ENCODE measurements at regions not wholly inside any gene's neighbourhood (a gene's known extent, or its start where the extent isn't known, plus 50 kb on each side); places are given as distances from the start of the nearest gene placed in this dataset.

GRCh38 chr12:46456356-46457334 lies 84.1 kb upstream of the SLC38A2 start:
- H3K27ac ChIP-seq (ENCODE audit: low read depth, low read length): peak overlapping the region; percentile 80
- TF ChIP-seq SIN3A (IDR thresholded peaks at IDR 0.05; ENCODE audit: low read depth): no peak
- TF ChIP-seq JUND (IDR thresholded peaks at IDR 0.05): 0 out of 2 replicates have a peak, but pooled peaks have one; percentile 6
- TF ChIP-seq YY1 (IDR thresholded peaks at IDR 0.05; ENCODE audit: extremely low read depth, insufficient replicate concordance, low read depth, low read length): no peak
- TF ChIP-seq ZFX (IDR thresholded peaks at IDR 0.05): no peak
- TF ChIP-seq CBX3 (IDR thresholded peaks at IDR 0.05; ENCODE audit: low read depth): no peak
- TF ChIP-seq CEBPB (IDR thresholded peaks at IDR 0.05; ENCODE audit: low read depth): peak; percentile 4; the same call in 1 of the 2 replicates
- intact Hi-C loops (cut with micrococcal nuclease): no loop called here
- H3K9me2 ChIP-seq (ENCODE audit: insufficient read depth): no peaks in the 10 kb centered on the region
- DNase-seq (ENCODE audit: low read depth, low spot score): no peak
- peak overlapping the region; percentile 71 for H3K4me2 ChIP-seq (ENCODE audit: low read length)
- H3K4me1 ChIP-seq (ENCODE audit: control insufficient read depth in 1 of 2, insufficient read depth in 2 of 2, low read length in 2 of 2): peaks cover 77 to 91% of the 10 kb centered on the region in 2 experiments
- H3K4me3 ChIP-seq (replicated peaks in 1 of 2; ENCODE audit: low read depth in 1 of 2, low read length in 2 of 2): peak overlapping the region in 1 of 2 experiments; percentile 44; a peak in 2 of 4 replicates
- peak overlapping the region; percentile 51 for H3K9ac ChIP-seq (ENCODE audit: low read length)
- H3K9me3 ChIP-seq (ENCODE audit: control insufficient read depth in 1 of 2, insufficient read depth in 1 of 2, low read depth in 1 of 2, low read length in 2 of 2): no peaks in the 10 kb centered on the region
- ChIA-PET RAD21 (ENCODE audit: low non-redundant PET in 1 of 2, low total read pairs in 2 of 2, uncharacterized antibody in 2 of 2, unreplicated experiment in 2 of 2) (no interaction called here), CTCF (interaction anchor here (0.9 kb wide), 1 partner anchor 205 kb away, joined by 3 read pairs; no protein-coding TSS in a partner anchor), POLR2A (interaction anchor here (1.4 to 1.9 kb wide), 4 partner anchors 12 to 85 kb away, joined by 3 to 9 read pairs (median 6); no protein-coding TSS in a partner anchor)
- BruUV-seq (replicated peaks): no TSS peak
- H4K20me1 ChIP-seq (ENCODE audit: insufficient read depth): no peaks in the 10 kb centered on the region
- H3K27me3 ChIP-seq (ENCODE audit: insufficient read depth, low read length): no peaks in the 10 kb centered on the region
- H3K36me3 ChIP-seq (ENCODE audit: control insufficient read depth in 1 of 2, insufficient read depth in 2 of 2, low read length in 2 of 2): no peaks in the 10 kb centered on the region
- no peak for ATAC-seq
- H3K79me2 ChIP-seq (ENCODE audit: insufficient read depth, low read length): peaks cover 7% of the 10 kb centered on the region; the same call in 1 of the 2 replicates
- H2AFZ ChIP-seq (ENCODE audit: low read depth, low read length, poor library complexity, severe bottlenecking): no peak overlapping the region

GRCh38 chr12:46455648-46456352 lies 83.2 kb upstream of the SLC38A2 start:
- Histone ChIP-seq H3K4me2 (ENCODE audit: low read length) (peak overlapping the region; percentile 71), H3K27ac (ENCODE audit: low read depth, low read length) (peak overlapping the region; percentile 80), H3K4me3 (replicated peaks in 1 of 2; ENCODE audit: low read depth in 1 of 2, low read length in 2 of 2) (peak overlapping the region in 1 of 2 experiments; percentile 44; a peak in 2 of 4 replicates), H3K36me3 (ENCODE audit: control insufficient read depth in 1 of 2, insufficient read depth in 2 of 2, low read length in 2 of 2) (no peaks in the 10 kb centered on the region), H3K79me2 (ENCODE audit: insufficient read depth, low read length) (peaks cover 7% of the 10 kb centered on the region; the same call in 1 of the 2 replicates), H3K27me3 (ENCODE audit: insufficient read depth, low read length) (no peaks in the 10 kb centered on the region), H3K9me3 (ENCODE audit: control insufficient read depth in 1 of 2, insufficient read depth in 1 of 2, low read depth in 1 of 2, low read length in 2 of 2) (no peaks in the 10 kb centered on the region), H3K4me1 (ENCODE audit: control insufficient read depth in 1 of 2, insufficient read depth in 2 of 2, low read length in 2 of 2) (peaks cover 77 to 93% of the 10 kb centered on the region in 2 experiments), H2AFZ (ENCODE audit: low read depth, low read length, poor library complexity, severe bottlenecking) (no peak overlapping the region), H4K20me1 (ENCODE audit: insufficient read depth) (no peaks in the 10 kb centered on the region), H3K9ac (ENCODE audit: low read length) (peak overlapping the region; percentile 51), H3K9me2 (ENCODE audit: insufficient read depth) (no peaks in the 10 kb centered on the region)
- ChIA-PET CTCF (interaction anchor here (0.9 kb wide), 1 partner anchor 206 kb away, joined by 3 read pairs; no protein-coding TSS in a partner anchor), RAD21 (ENCODE audit: low non-redundant PET in 1 of 2, low total read pairs in 2 of 2, uncharacterized antibody in 2 of 2, unreplicated experiment in 2 of 2) (no interaction called here), POLR2A (interaction anchor here (0.6 to 1.9 kb wide), 6 partner anchors 11 to 84 kb away, joined by 3 to 9 read pairs (median 6); no protein-coding TSS in a partner anchor)
- no TSS peak for BruUV-seq (replicated peaks)
- peak; percentile 87 for DNase-seq (ENCODE audit: low read depth, low spot score)
- intact Hi-C loops (cut with micrococcal nuclease): no loop called here
- peak; percentile 76 for ATAC-seq
- TF ChIP-seq ELF1 (IDR thresholded peaks at IDR 0.05; ENCODE audit: borderline replicate concordance, low read depth) (no peak), CBX3 (IDR thresholded peaks at IDR 0.05; ENCODE audit: low read depth) (peak; percentile 86), REST (IDR thresholded peaks at IDR 0.05; ENCODE audit: low read depth) (no peak), SP1 (IDR thresholded peaks at IDR 0.05; ENCODE audit: low read depth) (peak; percentile 95), EZH2phosphoT487 (IDR thresholded peaks at IDR 0.05; ENCODE audit: borderline replicate concordance) (no peak), POLR2AphosphoS5 (IDR thresholded peaks at IDR 0.05; ENCODE audit: low read depth, low read length) (peak; percentile 67), SRF (IDR thresholded peaks at IDR 0.05; ENCODE audit: low read depth) (no peak), RAD21 (IDR thresholded peaks at IDR 0.05; ENCODE audit: low read depth) (peak; percentile 35), CEBPB (IDR thresholded peaks at IDR 0.05; ENCODE audit: low read depth) (peak; percentile 58; the same call in 1 of the 2 replicates), MAX (IDR thresholded peaks at IDR 0.05) (peak; percentile 18; the same call in 1 of the 2 replicates)

All from HCT116 (cell line).